SKM-1 treated with dmso at 0.1 percent for 144 hours (cell line): ENCODE measurements at regions not wholly inside any gene's neighbourhood (a gene's known extent, or its start where the extent isn't known, plus 50 kb on each side); places are given as distances from the start of the nearest gene placed in this dataset.

Experiments used
- DNase-seq: peaks from one replicate; lab custom pipeline; 2025; ENCODE audit not compliant: unreplicated experiment; lab: John Stamatoyannopoulos, UW

- DNase-seq, result no peak
Measured at GRCh38 chr3:66672830-66673229, 172.0 kb upstream of the LRIG1 start.

- no peak for DNase-seq
Measured at GRCh38 chr3:66673293-66673692, 172.5 kb upstream of the LRIG1 start.

- DNase-seq, result no peak
Measured at GRCh38 chr3:66675366-66675765, 174.5 kb upstream of the LRIG1 start.

- DNase-seq, result no peak
Measured at GRCh38 chr3:66692042-66692765, 191.4 kb upstream of the LRIG1 start.

- DNase-seq, result no peak
Measured at GRCh38 chr3:66692766-66693150, 191.9 kb upstream of the LRIG1 start.

- no peak for DNase-seq
Measured at GRCh38 chr3:66693461-66694031, 192.7 kb upstream of the LRIG1 start.

GRCh38 chr3:66702126-66702525 is 201.3 kb upstream of the LRIG1 start:
- DNase-seq, result no peak

GRCh38 chr3:66703501-66703900 is 202.7 kb upstream of the LRIG1 start:
- DNase-seq, result peak; percentile 71

- no peak for DNase-seq
Measured at GRCh38 chr3:66705076-66705475, 204.3 kb upstream of the LRIG1 start.

GRCh38 chr3:66706890-66707289 is 206.1 kb upstream of the LRIG1 start:
- DNase-seq, result no peak

- DNase-seq, result no peak
Measured at GRCh38 chr3:66709532-66709931, 208.7 kb upstream of the LRIG1 start.

- DNase-seq, result no peak
Measured at GRCh38 chr3:66712210-66712609, 211.4 kb upstream of the LRIG1 start.

GRCh38 chr3:66713921-66714320 is 213.1 kb upstream of the LRIG1 start:
- DNase-seq, result no peak

GRCh38 chr3:66715806-66716205 is 215.0 kb upstream of the LRIG1 start:
- no peak for DNase-seq

GRCh38 chr3:66717806-66718205 is 217.0 kb upstream of the LRIG1 start:
- DNase-seq, result no peak

GRCh38 chr3:66719796-66720356 is 219.1 kb upstream of the LRIG1 start:
- no peak for DNase-seq

- DNase-seq, result no peak
Measured at GRCh38 chr3:66720508-66720907, 219.7 kb upstream of the LRIG1 start.

GRCh38 chr3:66722675-66723074 is 221.9 kb upstream of the LRIG1 start:
- DNase-seq, result no peak

GRCh38 chr3:66723231-66723630 is 222.4 kb upstream of the LRIG1 start:
- peak; percentile 10 for DNase-seq

- no peak for DNase-seq
Measured at GRCh38 chr3:66729687-66730393, 229.0 kb upstream of the LRIG1 start.

GRCh38 chr3:66738625-66739365 is 238.0 kb upstream of the LRIG1 start:
- no peak for DNase-seq
